IMR-90 (cell line): ENCODE measurements at regions not wholly inside any gene's neighbourhood (a gene's known extent, or its start where the extent isn't known, plus 50 kb on each side); places are given as distances from the start of the nearest gene placed in this dataset.

Source experiments
- ATAC-seq: fragments of 200-7000 bp; cut with Tn5 transposase; 2 replicates; pipeline ENCODE4 v1.9.1; 2020; ENCODE audit warnings: low read depth, mild to moderate bottlenecking, moderate library complexity
- BruUV-seq: library from RNA; stranded (reverse); fragments of 400-500 nt; replicated peaks from 2 replicates; lab custom pipeline; 2021; lab: Mats Ljungman, UMichigan
- CTCF ChIA-PET: fragments of 300-600 bp; formaldehyde crosslinking; extraction: SDS; loops from one replicate; lab custom pipeline; 2021; ENCODE audit warnings: antibody characterized with exemption; lab: Yijun Ruan, JAX
- POLR2A ChIA-PET: fragments of 300-600 bp; sonication (Branson Sonifier 250); formaldehyde crosslinking; loops from one replicate; lab custom pipeline; 2022; ENCODE audit warnings: antibody characterized with exemption; ENCODE audit not compliant: unreplicated experiment; lab: Charles Lee
- DNase-seq: peaks from one replicate; pipeline ENCODE4 v3.0.0; 2013
- H2AFZ ChIP-seq: replicated peaks from 2 replicates; pipeline ENCODE3; 2013; ENCODE audit warnings: low read length, mild to moderate bottlenecking; ENCODE audit not compliant: poor library complexity
- H2AK5ac ChIP-seq: 2 replicates; pipeline ENCODE4 v1.6.1; 2013; ENCODE audit warnings: low read depth, low read length, inconsistent platforms
- H2AK9ac ChIP-seq: replicated peaks from 2 replicates; pipeline ENCODE3; 2013; ENCODE audit warnings: mild to moderate bottlenecking, low read depth, low read length, moderate library complexity; ENCODE audit not compliant: poor library complexity
- H2BK120ac ChIP-seq: 2 replicates; pipeline ENCODE4 v1.6.1; 2013; ENCODE audit warnings: low read depth, low read length, inconsistent platforms
- H2BK15ac ChIP-seq: 3 replicates; pipeline ENCODE4 v1.6.1; 2013; ENCODE audit warnings: low read depth, low read length, inconsistent platforms
- H2BK20ac ChIP-seq: 2 replicates; pipeline ENCODE4 v1.6.1; 2013; ENCODE audit warnings: low read depth, mild to moderate bottlenecking, inconsistent platforms, low read length, moderate library complexity
- H2BK5ac ChIP-seq: 2 replicates; pipeline ENCODE4 v1.6.1; 2013; ENCODE audit warnings: mild to moderate bottlenecking, low read depth, low read length, inconsistent platforms; ENCODE audit not compliant: poor library complexity, severe bottlenecking
- H3K14ac ChIP-seq: replicated peaks from 2 replicates; pipeline ENCODE4 v1.6.1; 2013; ENCODE audit warnings: low read depth, low read length, inconsistent platforms
- H3K18ac ChIP-seq: 2 replicates; pipeline ENCODE4 v1.6.1; 2013; ENCODE audit warnings: low read depth, low read length, control low read depth
- H3K23ac ChIP-seq: 2 replicates; pipeline ENCODE4 v1.6.1; 2013; ENCODE audit warnings: low read depth, low read length, inconsistent platforms
- H3K27ac ChIP-seq: 2 replicates; pipeline ENCODE4 v1.5.1; 2013; ENCODE audit warnings: mild to moderate bottlenecking, control low read depth, low read length; ENCODE audit not compliant: insufficient read depth
- H3K27me3 ChIP-seq: 2 replicates; pipeline ENCODE4 v1.6.1; 2013; ENCODE audit warnings: low read length; ENCODE audit not compliant: control insufficient read depth, insufficient read depth
- H3K36me3 ChIP-seq: 2 replicates; pipeline ENCODE4 v1.6.1; 2013; ENCODE audit warnings: low read length, mixed read lengths; ENCODE audit not compliant: control insufficient read depth, insufficient read depth
- H3K4ac ChIP-seq: 2 replicates; pipeline ENCODE4 v1.6.1; 2013; ENCODE audit warnings: low read depth, low read length, inconsistent platforms
- H3K4me1 ChIP-seq: 2 replicates; pipeline ENCODE4 v1.6.1; 2013; ENCODE audit warnings: low read length, mixed read lengths; ENCODE audit not compliant: control insufficient read depth, insufficient read depth
- H3K4me2 ChIP-seq: 2 replicates; pipeline ENCODE4 v1.6.1; 2013; ENCODE audit warnings: low read depth, mild to moderate bottlenecking, control low read depth, low read length, moderate library complexity
- H3K4me3 ChIP-seq: 2 replicates; pipeline ENCODE4 v1.5.1; 2013; ENCODE audit warnings: low read depth, mild to moderate bottlenecking, control low read depth, low read length, moderate library complexity; ENCODE audit not compliant: insufficient read depth
- H3K56ac ChIP-seq: 2 replicates; pipeline ENCODE4 v1.6.1; 2013; ENCODE audit warnings: low read length, inconsistent platforms; ENCODE audit not compliant: insufficient read depth; ENCODE audit errors: extremely low read depth
- H3K79me1 ChIP-seq, 2 experiments: 2 replicates each; pipeline ENCODE4 v1.6.1; 2013; ENCODE audit warnings: low read length in 2 of 2, inconsistent platforms in 1 of 2, low read depth in 1 of 2
- H3K9ac ChIP-seq: 2 replicates; pipeline ENCODE4 v1.6.1; 2013; ENCODE audit warnings: low read depth, low read length, control low read depth
- H3K9me1 ChIP-seq: 2 replicates; pipeline ENCODE4 v1.6.1; 2013; ENCODE audit warnings: low read length, inconsistent platforms; ENCODE audit not compliant: insufficient read depth
- H3K9me3 ChIP-seq: 2 replicates; pipeline ENCODE4 v1.6.1; 2013; ENCODE audit warnings: low read length; ENCODE audit not compliant: control insufficient read depth, insufficient read depth
- H4K20me1 ChIP-seq: 2 replicates; pipeline ENCODE4 v1.6.1; 2013; ENCODE audit warnings: low read length, inconsistent platforms; ENCODE audit not compliant: insufficient read depth
- H4K5ac ChIP-seq: 2 replicates; pipeline ENCODE4 v1.6.1; 2013; ENCODE audit warnings: mild to moderate bottlenecking, low read depth, low read length, control low read depth
- H4K8ac ChIP-seq, 2 experiments: 2 replicates each; pipeline ENCODE4 v1.6.1; 2013; ENCODE audit warnings: low read depth in 2 of 2, low read length in 2 of 2, control low read depth in 1 of 2, inconsistent platforms in 1 of 2
- H4K91ac ChIP-seq: 2 replicates; pipeline ENCODE4 v1.6.1; 2013; ENCODE audit warnings: low read depth, low read length, inconsistent platforms; ENCODE audit not compliant: insufficient read depth
- CHD1 ChIP-seq: IDR thresholded peaks from 2 replicates; pipeline ENCODE4 v1.6.1; 2012; ENCODE audit warnings: low read depth, low read length, improper control_type of control experiment
- MAZ ChIP-seq: IDR thresholded peaks from 2 replicates; pipeline ENCODE4 v1.6.1; 2012; ENCODE audit warnings: low read depth, mild to moderate bottlenecking, low read length, improper control_type of control experiment, moderate library complexity, borderline replicate concordance
- WGBS, 2 experiments: methylation state at CpG; one replicate each; pipeline versions ENCODE4 v1.1.5 to v1.1.7; 2013; ENCODE audit warnings: missing lambda C conversion rate in 2 of 2; ENCODE audit not compliant: insufficient read length in 1 of 2; ENCODE audit errors: extremely low coverage in 2 of 2; 5-methylcytosine and 5-hydroxymethylcytosine counted together
- dilution Hi-C: fragments of 300-500 bp; cut with HindIII; formaldehyde crosslinking; loops from one replicate; pipeline ENCODE4 v1.14.3; 2018; ENCODE audit warnings: low sequenced_read_pairs; ENCODE audit not compliant: unreplicated experiment
- in situ Hi-C: fragments of 300-500 bp; cut with MboI; formaldehyde crosslinking; loops from 3 replicates; pipeline ENCODE4 v1.14.3; 2019; ENCODE audit warnings: low sequenced_read_pairs, inconsistent platforms, mixed read lengths
- intact Hi-C: fragments of 100-400 bp; cut with micrococcal nuclease; formaldehyde crosslinking; loops from 2 replicates; pipeline ENCODE4 v1.10.0; 2022

DNA sequence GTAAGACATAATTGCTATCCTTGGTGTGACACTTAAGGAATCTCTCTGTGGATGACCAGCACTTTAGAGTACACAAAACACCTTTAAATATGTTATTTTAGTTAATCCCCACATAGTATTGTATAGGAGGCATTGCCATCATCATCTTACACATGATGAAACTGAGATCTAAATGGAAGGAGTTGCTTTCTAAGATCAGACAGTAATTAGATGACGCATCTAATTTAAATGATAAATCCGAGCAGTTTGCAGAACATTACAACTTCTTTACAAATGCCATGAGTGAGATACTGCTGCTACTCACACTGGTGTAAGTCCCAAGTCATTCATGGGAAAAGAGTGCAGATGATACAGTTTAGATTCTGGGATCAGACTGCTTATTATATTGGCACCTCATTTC, 431.9 kb downstream of the MFSD1 start:
- POLR2A ChIA-PET = no interaction called here
- H3K14ac ChIP-seq = no peak overlapping the region
- no peak overlapping the region for H3K4ac ChIP-seq
- DNase-seq (no peak), ATAC-seq (no peak)
- H3K36me3 ChIP-seq = no peaks in the 10 kb centered on the region
- no peak overlapping the region for H3K23ac ChIP-seq
- H3K18ac ChIP-seq = no peak overlapping the region
- H2AFZ ChIP-seq = no peak overlapping the region
- no peak overlapping the region for H3K56ac ChIP-seq
- no peaks in the 10 kb centered on the region for H3K4me1 ChIP-seq
- no peaks in the 10 kb centered on the region for H3K9me3 ChIP-seq
- no peak overlapping the region for H4K8ac ChIP-seq
- no peak overlapping the region for H4K5ac ChIP-seq
- WGBS, 2 experiments = no CpG with 5 or more reads among the region's 2 CpGs
- no peak overlapping the region for H2BK120ac ChIP-seq
- H4K20me1 ChIP-seq = no peaks in the 10 kb centered on the region
- H3K4me3 ChIP-seq = no peak overlapping the region
- intact Hi-C loops = no loop called here
- no peak overlapping the region for H3K4me2 ChIP-seq
- H2BK15ac ChIP-seq = no peak overlapping the region
- no peak overlapping the region for H4K91ac ChIP-seq
- no TSS peak for BruUV-seq
- dilution Hi-C loops = no loop called here
- in situ Hi-C loops = no loop called here
- no peaks in the 10 kb centered on the region for H3K79me1 ChIP-seq
- H3K9me1 ChIP-seq = no peaks in the 10 kb centered on the region
- H2AK5ac ChIP-seq = no peak overlapping the region
- H3K27ac ChIP-seq = no peak overlapping the region
- H2BK20ac ChIP-seq = no peak overlapping the region
- no peak overlapping the region for H3K9ac ChIP-seq
- TF ChIP-seq MAZ (no peak), CHD1 (no peak)
- H3K27me3 ChIP-seq = no peaks in the 10 kb centered on the region
- H2AK9ac ChIP-seq = no peak overlapping the region
- CTCF ChIA-PET = no interaction called here
- H2BK5ac ChIP-seq = no peak overlapping the region
